NCI-H1092 treated with DMSO at 0.1 percent for 48 hours (cell line): ENCODE measurements at regions not wholly inside any gene's neighbourhood (a gene's known extent, or its start where the extent isn't known, plus 50 kb on each side); places are given as distances from the start of the nearest gene placed in this dataset.
A peak's percentile ranks its signal among the peaks of the same experiment; 100 is the strongest.
"Not testable (repeated sequence)": the region's sequence is repeated elsewhere in the genome, so short reads cannot be mapped to it uniquely, and the experiment has no call there.

Experiments
- DNase-seq: peaks from one replicate; lab custom pipeline; 2025; lab: John Stamatoyannopoulos, UW

DNA sequence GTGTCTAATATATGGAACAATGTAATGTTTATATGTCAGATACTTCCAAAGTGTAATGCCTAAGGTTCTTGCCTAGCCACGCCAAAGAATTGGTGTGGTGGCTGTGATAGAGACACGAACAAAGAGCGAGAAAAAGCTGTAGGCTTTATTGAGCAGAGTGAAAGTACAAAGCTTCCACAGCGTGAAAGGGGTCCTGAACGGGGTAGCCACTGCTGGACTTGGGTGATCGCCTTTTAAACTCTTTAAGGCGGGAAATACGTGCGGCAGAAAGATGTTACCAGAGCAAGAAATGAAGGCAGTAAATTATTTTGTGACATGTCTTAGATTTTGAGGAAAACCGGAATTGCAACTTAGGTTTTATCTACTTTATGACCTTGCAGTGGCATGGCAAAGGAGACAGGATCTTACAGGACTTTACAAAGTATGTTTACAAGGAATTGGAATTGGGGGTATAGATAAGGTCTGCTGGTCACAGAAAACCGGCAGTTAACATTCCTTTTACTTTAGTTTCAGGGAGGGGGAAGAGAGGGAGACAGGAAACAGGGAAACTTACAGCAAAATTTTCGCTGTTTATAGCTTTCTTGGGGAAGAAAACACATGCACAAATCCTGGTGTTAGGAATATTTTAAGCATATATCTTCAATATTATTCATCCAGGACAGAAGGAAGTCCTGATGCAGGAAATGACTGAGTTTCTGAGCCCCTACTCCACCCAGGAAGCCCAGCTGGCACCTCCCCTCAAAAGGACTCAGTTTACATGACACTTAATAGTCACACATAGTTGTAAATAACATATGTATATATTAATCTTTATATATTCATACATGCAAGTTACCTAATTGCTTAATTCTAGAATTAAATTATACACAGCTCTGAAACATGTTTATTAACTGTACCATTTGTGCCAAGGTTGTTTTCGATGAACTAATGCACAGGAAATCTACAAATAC, 421.3 kb upstream of the PABPC4L start:
- DNase-seq, result not testable (repeated sequence)

DNA sequence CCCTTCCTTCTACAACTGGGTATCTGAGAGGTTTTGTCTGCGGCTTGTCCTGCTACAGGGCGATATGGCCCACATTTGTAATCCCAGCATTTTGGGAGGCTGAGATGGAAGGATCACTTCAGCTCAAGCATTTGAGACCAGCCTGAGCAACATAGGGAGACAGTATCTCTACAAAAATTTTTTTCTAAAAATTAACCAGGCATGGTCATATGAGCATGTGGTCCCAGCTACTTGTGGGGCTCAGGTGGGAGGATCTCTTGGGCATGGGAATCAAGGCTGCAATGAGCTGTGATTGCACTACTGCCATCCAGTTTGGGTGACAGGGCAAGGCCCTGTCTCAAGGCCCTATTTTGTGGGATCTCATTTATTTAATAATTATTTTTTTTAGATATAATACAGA, 420.6 kb upstream of the PABPC4L start:
- DNase-seq, result no peak

DNA sequence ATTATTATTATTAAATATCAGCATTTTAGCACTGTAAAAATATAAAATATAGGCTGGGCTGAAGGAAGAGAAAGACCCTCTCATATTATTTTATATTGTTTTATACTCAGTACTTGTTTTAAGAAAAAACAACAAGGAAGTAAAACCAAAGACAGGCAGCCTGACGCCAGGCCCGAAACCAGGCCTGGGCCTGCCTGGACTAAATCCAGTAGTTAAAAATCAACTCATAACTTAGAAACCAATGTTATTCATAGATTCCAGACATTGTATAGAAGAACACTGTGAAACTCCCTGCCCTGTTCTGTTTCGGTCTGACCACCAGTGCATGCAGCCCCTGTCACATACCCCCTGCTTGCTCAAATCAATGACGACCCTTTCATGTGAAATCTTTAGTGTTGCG, 420.1 kb upstream of the PABPC4L start:
- not testable (repeated sequence) for DNase-seq

DNA sequence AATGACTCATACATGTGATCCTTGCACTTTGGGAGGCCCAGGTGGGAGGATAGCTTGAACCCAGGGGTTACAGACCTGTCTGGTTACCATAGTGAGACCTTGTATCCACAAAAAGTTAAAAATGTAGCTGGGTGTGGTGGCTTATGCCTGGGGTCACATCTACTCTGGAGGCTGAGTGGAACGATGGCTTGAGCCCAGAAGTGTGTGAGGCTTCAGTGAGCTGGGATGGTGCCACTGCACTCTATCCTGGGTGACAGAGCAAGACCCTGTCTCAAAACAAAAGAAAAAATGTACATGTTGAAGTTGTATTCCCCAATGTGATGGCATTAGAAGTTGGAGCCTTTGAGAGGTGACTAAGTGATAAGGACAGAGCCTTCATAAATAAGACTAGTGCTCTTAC, 409.4 kb upstream of the PABPC4L start:
- DNase-seq, result no peak

DNA sequence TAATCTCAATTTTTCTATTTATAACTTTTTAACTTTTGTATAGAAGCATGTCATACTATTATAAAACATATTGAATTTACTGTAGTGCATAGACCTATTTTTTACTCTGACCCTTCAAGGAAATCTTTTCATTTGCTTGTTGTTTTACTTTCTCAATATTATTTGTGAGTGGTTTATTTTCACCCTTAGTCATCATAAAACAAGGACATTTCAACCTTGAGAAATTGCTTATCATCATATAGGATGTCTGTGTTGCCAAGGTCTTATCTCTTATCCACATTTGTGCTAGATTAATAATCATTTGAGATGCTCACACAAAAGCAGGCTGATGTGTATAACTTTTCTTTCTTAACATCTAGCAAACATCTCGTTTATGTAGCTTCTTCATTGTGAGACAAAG, 408.6 kb upstream of the PABPC4L start:
- no peak for DNase-seq

DNA sequence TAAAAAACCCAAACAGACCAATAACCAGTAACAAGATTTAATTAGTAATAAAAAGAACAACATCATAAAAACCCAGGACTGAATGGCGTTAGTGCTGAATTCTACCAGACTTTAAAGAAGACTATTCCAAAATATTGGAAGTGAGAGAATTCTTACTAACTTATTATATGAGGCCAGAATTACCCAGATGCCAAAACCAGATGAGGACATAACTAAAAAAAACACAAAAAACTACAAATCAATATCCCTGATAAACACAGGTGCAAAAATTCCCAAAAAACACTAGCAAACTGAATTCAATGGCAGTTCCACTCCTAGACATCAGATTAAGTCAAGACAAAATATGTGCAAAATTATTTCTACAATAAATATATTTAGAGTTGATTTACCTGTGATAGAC, 400.1 kb upstream of the PABPC4L start:
- no peak for DNase-seq

DNA sequence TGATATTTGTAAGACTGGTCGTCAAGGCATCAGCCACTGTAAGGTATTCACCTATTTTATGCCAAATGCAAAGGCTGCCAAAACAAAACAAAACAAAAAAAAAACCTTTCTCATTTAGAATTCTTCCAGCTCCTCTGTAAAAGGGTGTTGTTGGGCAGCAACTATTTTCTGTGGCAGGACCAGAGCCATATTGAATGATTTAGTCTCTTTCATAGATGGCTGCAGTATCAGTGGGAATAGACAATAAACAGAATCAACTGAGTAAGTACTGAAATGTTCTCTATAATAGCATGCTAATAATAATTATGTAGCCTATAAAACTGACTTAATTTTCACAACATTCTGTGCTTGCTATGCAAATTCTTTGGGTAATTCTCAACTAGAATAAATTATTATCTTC, 389.7 kb upstream of the PABPC4L start:
- DNase-seq, result no peak

DNA sequence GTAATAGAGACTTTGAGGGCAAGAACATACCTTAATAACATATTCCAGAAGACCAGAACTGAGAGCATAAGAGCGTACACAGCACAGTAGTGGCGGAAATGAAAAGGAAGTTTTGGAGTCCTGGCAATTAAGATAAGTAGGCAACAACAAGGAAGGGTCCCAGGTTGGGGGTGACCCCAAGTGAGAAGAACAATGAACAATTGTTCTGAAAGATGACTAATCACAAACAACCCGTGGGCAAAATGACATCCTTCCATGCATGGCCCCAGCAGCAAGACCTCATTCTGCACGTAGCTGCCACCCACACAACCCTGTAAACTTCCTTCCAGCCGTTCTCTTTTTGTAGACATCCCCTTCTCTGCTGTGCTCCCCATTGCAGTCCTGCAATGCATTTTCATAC, 384.4 kb upstream of the PABPC4L start:
- DNase-seq, result no peak

DNA sequence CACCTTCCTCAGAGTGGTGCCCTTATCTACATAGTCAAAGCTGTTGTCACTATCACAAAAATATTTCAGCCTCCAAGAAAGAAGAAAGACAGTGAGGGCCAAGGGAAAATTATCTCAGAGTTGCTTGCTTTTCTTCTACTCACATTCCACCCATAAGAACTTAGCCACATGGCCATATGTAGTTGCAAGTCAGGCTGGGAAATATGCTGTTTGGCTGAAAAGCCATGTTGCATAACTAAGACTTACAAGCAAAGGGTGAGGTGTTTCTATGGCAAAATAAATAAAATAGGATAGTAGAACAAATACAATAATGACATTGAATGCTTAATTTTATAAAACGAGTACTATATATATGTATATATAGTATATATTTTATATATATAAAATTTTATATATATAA, 365.9 kb upstream of the PABPC4L start:
- DNase-seq, result no peak

DNA sequence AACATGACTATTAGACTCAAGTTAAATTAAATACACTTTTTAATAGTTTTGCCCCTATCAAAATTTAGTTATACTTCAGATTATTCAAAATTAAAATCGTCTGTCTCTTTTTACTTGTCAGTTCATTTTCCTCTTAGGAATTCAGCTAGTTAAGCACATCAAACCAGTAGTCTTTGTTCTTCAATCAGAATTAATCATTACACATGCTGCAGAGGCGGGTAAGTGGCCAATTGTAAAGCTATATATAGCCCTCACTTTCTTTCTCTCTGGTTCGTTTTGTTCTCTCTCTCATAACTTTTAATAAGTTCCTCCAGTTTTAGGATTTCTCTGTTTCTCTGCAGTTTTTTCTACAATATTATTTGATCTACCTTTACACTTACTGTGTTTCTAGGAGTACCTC, 359.1 kb upstream of the PABPC4L start:
- no peak for DNase-seq

DNA sequence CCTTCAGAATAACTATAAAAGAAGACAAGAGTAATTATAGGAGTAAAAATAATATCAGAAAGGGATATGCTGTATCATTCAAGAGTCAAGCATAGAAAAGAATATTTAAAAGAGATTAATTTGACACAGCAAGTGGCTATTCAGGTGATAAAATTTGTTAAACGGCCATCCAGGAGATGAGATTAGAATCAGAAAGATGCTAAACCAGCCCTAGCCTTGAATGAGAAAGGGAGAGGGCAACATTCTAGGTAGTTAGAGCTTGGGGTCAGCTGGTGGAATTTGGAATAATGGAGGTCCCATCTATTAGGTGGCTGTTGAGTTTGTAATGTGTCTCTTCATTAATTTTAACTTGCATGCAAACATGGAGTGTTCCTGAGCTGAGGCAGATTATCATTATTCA, 350.5 kb upstream of the PABPC4L start:
- no peak for DNase-seq

DNA sequence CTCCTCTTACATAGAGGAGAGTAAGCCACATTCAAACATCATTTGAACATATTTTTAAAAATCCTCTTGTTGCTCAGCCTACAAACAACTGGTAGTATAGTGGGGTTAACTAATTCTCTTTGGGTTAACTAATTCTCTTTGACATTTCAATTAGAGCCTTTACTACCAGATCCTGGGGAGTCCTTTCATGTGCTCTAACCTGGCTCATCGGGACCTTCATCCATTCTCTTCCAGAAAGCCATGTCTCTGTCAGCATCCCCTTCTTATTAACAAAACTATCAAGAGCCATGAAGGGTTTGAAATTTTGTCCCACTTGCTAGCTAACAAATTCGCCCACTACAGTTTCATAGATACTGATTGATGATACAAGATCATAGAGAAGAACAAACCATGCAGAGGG, 349.8 kb upstream of the PABPC4L start:
- DNase-seq, result no peak

DNA sequence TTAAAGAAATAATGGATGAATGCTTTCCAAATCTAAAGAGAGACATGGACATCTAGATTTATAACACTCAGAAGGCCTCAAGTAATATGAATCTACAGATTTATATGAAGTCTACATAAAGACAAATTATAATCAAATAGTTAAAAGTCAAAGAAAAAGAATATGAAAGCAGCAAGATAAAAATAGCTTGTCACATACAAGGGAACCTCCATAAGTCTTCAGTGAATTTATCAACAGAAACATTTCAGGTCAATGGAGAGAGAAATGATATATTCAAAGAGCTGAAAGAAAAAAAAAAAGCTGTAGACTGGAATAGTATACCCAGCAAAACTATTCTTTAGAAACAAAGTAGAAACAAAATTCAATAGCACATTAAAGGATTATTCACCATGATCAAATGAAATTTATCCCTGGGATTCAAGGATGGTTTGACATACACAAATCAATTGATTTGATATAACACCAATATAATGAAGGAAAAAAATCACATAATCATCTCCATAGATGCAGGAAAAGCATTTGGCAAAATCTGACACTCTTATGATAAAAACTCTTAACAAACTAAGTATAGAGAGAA, 346.6 kb upstream of the PABPC4L start:
- DNase-seq, result no peak

DNA sequence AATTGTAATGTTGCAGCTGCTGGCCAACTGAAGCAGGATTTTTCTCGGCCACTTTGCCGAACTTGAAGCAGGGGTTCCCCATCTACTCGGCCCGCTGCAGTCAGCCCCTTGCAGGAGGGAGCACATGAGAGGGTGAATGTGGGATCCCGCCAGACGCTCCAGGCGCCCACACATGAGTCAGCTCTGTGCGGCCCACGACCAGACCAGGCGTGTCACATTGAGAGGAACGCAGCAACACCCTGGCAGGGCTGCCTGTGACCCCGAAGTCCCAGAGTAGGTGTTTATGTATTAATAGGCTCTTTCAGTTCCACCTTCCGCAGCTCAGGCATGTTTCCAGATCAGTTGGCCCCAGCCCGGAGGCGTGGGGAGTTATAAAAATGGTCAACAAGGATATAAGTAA, 344.7 kb upstream of the PABPC4L start:
- no peak for DNase-seq

DNA sequence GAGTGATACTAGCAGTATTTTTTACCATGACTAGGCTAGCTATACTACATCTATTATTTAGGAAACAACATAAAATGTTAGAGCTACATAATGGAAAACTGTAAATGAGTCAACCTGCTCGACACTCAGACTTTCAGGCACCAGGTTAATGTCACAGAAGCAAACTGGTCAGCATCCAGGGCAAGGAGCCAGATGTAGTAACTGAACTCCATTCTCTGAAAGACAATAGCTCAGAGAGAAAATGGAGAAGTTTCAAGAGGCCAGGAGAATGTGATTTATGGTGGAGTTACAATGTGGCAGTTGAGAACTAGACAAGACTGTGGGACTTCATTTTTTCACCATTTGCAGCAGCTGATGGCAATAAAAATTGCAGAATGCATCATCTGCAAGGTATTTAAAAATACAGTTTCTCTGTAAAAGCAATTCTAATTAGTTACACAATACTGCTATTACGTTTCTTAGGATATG, 342.7 kb upstream of the PABPC4L start:
- peak; percentile 78 for DNase-seq

DNA sequence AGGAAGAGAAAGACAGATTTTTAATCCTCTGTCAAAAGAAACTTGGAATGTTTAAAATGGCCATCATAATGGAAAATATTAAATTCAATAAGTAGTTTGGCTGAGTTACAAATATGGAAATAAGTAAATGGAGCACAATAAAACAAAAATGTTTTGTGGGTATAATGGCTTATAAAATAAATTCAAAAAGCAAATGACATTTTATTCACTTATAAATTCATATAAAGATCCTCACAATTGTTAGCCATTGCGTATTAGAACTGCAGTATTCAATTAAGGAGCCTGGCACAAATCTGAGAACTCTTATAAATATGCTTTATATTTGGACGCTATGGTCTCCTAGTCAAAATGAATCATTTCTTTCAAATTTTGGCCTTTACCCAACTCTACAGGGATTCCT, 339.0 kb upstream of the PABPC4L start:
- no peak for DNase-seq

DNA sequence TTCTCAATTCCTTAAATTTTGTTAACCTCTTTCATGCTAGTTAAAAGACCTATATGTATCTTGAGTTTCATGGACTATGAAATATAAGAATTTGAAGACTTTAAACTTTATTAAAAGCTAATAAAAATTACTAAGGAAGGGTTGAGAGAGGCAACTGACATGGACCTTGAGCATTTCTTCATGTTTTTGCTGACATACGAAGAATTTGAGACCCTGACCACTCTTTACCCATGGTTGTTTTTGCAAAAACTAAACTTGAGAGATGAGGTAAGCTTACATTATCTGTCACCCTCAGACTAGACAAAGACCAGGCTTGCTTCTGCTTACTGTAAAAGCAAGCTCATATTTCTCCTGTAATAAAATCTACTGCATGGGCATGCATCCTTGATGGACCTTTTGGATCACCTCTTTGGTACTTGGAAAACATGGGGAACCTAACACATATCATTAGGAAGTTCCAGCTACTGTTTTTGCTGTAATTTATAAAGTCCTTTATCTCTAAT, 338.2 kb upstream of the PABPC4L start:
- DNase-seq, result no peak

DNA sequence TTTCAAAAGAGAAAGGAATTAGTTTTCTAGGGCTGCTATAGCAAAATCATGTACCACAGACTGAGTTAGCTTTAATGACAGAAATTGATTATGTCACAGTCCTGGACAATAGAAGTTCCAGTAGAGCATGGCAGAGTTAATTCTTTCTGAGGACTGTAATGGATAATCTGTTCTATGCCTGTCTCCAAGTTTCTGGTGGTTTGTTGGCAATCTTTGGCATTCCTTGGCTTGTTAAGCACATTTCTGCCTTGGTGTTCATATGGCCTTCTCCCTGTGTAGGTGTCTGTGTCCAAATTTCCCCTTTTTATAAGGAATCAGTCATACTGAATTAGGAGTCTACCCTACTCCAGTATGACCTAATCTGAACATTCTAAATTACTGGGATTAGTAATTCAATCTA, 336.1 kb upstream of the PABPC4L start:
- no peak for DNase-seq

DNA sequence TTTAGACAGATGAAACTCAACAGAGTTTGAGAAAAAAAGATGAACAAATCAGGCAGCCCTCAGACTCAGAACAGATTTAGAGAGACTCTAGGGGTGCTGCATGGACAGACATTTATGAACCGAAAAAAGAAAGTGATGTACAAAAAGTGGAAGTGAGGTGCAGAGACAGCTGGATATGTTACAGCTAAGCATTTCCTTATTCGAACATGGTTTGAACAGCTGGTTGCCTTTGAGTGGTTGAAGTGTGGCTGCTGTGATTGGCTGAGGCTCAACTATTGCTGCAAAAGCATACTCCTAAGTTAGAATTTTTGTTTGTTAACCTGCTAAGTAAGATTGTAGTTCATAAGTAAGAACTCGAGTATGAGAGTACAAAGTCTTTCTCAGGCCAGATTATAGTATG, 331.5 kb upstream of the PABPC4L start:
- DNase-seq, result no peak

DNA sequence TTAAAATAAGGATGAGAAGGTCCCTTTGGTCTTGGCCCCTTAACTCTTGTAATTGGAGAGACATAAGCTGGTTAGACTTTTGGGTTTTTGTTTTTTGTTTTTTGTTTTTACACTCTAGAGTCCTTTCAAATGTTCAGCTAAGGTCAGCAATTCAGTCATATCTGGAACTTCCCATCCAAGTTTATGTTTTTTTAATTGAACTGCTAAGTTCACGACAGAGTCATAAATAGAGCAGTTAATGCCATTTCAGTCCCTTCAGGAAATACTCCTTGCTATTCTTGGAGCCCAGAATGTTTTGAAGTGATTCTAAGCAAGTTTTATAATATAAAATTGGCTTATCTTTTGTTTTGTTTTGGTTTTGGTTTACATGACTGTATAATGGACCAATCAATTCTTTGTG, 329.4 kb upstream of the PABPC4L start:
- DNase-seq, result no peak

DNA sequence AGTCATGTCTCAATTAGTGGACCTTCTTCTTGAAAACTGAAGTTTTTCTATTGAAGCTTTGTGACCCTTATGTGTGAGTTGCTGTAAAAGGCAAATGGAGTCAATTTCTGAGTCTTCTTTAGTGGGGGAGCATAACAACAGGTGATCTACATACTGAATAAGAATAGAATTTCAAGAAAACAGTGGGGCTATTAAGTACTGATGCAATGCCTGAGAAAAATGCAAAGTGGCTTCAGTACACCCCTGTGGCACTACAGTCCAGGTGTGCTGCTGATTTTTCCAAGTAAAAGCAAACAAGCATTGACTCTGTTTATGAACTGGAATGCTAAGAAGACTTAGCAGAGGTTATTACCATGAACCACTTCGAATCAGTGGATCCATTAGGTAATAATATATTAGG, 328.0 kb upstream of the PABPC4L start:
- no peak for DNase-seq

DNA sequence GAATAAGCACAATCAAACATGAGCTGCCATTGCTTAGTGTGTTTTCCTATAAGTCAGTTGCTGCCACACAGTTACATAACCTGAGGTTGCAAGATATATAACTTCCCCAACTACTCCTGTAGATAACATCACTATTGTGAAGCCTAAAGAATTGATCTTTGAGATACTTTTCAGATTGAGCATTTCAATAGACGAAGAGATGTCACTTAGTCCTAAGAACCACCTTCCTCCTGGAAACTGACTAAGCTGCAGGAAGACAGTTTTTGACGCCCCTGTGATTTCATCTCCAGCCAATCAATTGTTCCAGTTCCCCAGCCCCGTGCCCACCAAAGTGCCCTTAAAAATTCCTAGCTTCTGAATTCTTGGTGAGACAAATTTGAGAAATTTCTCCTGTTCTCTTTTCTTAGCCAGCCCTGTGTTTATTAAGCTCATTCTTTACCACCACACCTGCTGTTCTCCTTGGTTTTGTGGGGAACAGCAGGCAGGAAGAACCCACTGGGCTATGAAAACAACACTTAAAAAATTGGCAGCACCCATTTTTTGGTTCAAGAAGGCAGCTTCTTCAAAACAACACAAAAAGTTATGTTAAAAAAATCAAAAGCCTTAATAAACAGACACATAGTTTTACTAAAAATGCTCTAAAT, 317.1 kb upstream of the PABPC4L start:
- no peak for DNase-seq

DNA sequence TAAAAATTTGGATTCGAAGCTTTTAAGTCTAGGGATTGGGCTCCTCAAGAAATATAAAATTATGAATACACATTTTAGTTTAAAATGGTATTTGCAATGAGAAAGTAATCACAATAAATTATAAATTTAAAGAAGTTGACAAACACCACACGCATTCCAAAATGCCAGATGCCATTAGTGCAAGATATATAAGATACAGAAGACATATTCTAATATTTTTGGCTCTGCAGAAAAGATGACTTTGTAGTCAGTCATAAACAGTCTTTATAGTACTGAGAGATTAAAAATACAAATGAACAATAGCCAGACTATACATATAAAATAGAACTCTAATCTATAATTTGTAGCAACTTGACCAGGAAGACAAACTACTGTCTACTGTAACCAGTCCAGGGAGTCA, 309.0 kb upstream of the PABPC4L start:
- DNase-seq, result no peak
